Mesothelial cell of epicardium (in vitro differentiated cells): ENCODE measurements at regions not wholly inside any gene's neighbourhood (a gene's known extent, or its start where the extent isn't known, plus 50 kb on each side); places are given as distances from the start of the nearest gene placed in this dataset.
A peak's percentile ranks its signal among the peaks of the same experiment; 100 is the strongest.

ENCODE experiments used
- DNase-seq, 2 experiments: peaks; one replicate each; pipeline ENCODE4 v3.0.0; 2021; ENCODE audit warnings: low spot score in 2 of 2; ENCODE audit not compliant: unreplicated experiment in 2 of 2
- H3K27ac Mint-ChIP-seq: 2 replicates; pipeline ENCODE4 v1.8.0; 2021; ENCODE audit warnings: mixed read lengths
- H3K27me3 Mint-ChIP-seq: 2 replicates; pipeline ENCODE4 v1.8.0; 2021; ENCODE audit warnings: low read depth, mixed read lengths
- H3K36me3 Mint-ChIP-seq: 2 replicates; pipeline ENCODE4 v1.8.0; 2021; ENCODE audit warnings: mixed read lengths
- H3K4me1 Mint-ChIP-seq: 2 replicates; pipeline ENCODE4 v1.8.0; 2021; ENCODE audit warnings: mixed read lengths
- H3K4me3 Mint-ChIP-seq: 2 replicates; pipeline ENCODE4 v1.8.0; 2021; ENCODE audit warnings: mild to moderate bottlenecking, moderate library complexity, mixed read lengths
- H3K9me3 Mint-ChIP-seq: 2 replicates; pipeline ENCODE4 v1.8.0; 2021; ENCODE audit warnings: mixed read lengths
- CTCF ChIP-seq: fragments of 200-600 bp; sonication (generic); IDR thresholded peaks from one replicate; pipeline ENCODE4 v1.5.0; 2021; ENCODE audit warnings: antibody characterized with exemption; ENCODE audit not compliant: unreplicated experiment

GRCh38 chr14:22513066-22513812 lies 75.8 kb downstream of the DAD1 start:
- peaks cover 81% of the 10 kb centered on the region for H3K4me1 Mint-ChIP-seq
- no peak overlapping the region for H3K4me3 Mint-ChIP-seq
- no peaks in the 10 kb centered on the region for H3K9me3 Mint-ChIP-seq
- no peaks in the 10 kb centered on the region for H3K36me3 Mint-ChIP-seq
- no peak for TF ChIP-seq CTCF
- DNase-seq = no peak
- peak overlapping the region; percentile 55 for H3K27ac Mint-ChIP-seq
- peaks cover 12% of the 10 kb centered on the region for H3K27me3 Mint-ChIP-seq

GRCh38 chr14:22512106-22512814 lies 76.8 kb downstream of the DAD1 start:
- Mint-ChIP-seq H3K27me3 (peaks cover 8% of the 10 kb centered on the region), H3K36me3 (no peaks in the 10 kb centered on the region), H3K4me3 (no peak overlapping the region), H3K9me3 (no peaks in the 10 kb centered on the region), H3K4me1 (peaks cover 77% of the 10 kb centered on the region), H3K27ac (no peak overlapping the region)
- DNase-seq = no peak
- TF ChIP-seq CTCF = no peak

- H3K4me1 Mint-ChIP-seq = peaks cover 76% of the 10 kb centered on the region
- no peak for TF ChIP-seq CTCF
- H3K27ac Mint-ChIP-seq = peak overlapping the region; percentile 63
- no peak for DNase-seq
- no peaks in the 10 kb centered on the region for H3K36me3 Mint-ChIP-seq
- H3K9me3 Mint-ChIP-seq = no peaks in the 10 kb centered on the region
- no peak overlapping the region for H3K4me3 Mint-ChIP-seq
- H3K27me3 Mint-ChIP-seq = peaks cover 13% of the 10 kb centered on the region
Measured at GRCh38 chr14:22510527-22511110, 78.4 kb downstream of the DAD1 start.

GRCh38 chr14:22509751-22510300 lies 79.2 kb downstream of the DAD1 start:
- peak overlapping the region; percentile 63 for H3K27ac Mint-ChIP-seq
- H3K36me3 Mint-ChIP-seq = no peaks in the 10 kb centered on the region
- no peak for TF ChIP-seq CTCF
- H3K9me3 Mint-ChIP-seq = no peaks in the 10 kb centered on the region
- no peak for DNase-seq
- H3K4me3 Mint-ChIP-seq = no peak overlapping the region
- H3K27me3 Mint-ChIP-seq = peaks cover 13% of the 10 kb centered on the region
- H3K4me1 Mint-ChIP-seq = peaks cover 69% of the 10 kb centered on the region

GRCh38 chr14:22509036-22509709 lies 79.9 kb downstream of the DAD1 start:
- peaks cover 13% of the 10 kb centered on the region for H3K27me3 Mint-ChIP-seq
- H3K4me3 Mint-ChIP-seq = no peak overlapping the region
- DNase-seq = no peak
- peaks cover 69% of the 10 kb centered on the region for H3K4me1 Mint-ChIP-seq
- no peaks in the 10 kb centered on the region for H3K36me3 Mint-ChIP-seq
- TF ChIP-seq CTCF = no peak
- no peak overlapping the region for H3K27ac Mint-ChIP-seq
- no peaks in the 10 kb centered on the region for H3K9me3 Mint-ChIP-seq
